ENCODE measurements at regions not wholly inside any gene's neighbourhood (a gene's known extent, or its start where the extent isn't known, plus 50 kb on each side); places are given as distances from the start of the nearest gene placed in this dataset.
"Not testable (repeated sequence)": the region's sequence is repeated elsewhere in the genome, so short reads cannot be mapped to it uniquely, and the experiment has no call there.

- 82% methylated on average over 25 of the region's 25 CpGs for WGBS
- not testable (repeated sequence) for H3K27me3 ChIP-seq (ENCODE audit: control insufficient read depth in 2 of 2, insufficient read depth in 1 of 2, low read length in 1 of 2); H3K27ac ChIP-seq (ENCODE audit: low read depth in 1 of 2, low read length in 1 of 2); H3K9me3 ChIP-seq (ENCODE audit: control insufficient read depth in 2 of 2, insufficient read depth in 1 of 2, low read length in 1 of 2); H3K4me3 ChIP-seq (ENCODE audit: low read length in 2 of 2); H3K36me3 ChIP-seq (ENCODE audit: control insufficient read depth in 2 of 2, insufficient read depth in 2 of 2, low read length in 1 of 2)
- peak in 1 of 9 donors; percentile 44 for DNase-seq (ENCODE audit: low read depth in 6 of 9, low spot score in 9 of 9)
- H3K4me1 ChIP-seq (ENCODE audit: control insufficient read depth in 2 of 2, insufficient read depth in 2 of 2, low read length in 2 of 2) = peaks cover 5 to 25% of the 10 kb centered on the region in 2 donors
Measured at GRCh38 chr17:30714825-30715622, 109.5 kb downstream of the CRLF3 start.

GRCh38 chr17:30713805-30714204 is 110.7 kb downstream of the CRLF3 start:
- H3K36me3 ChIP-seq (ENCODE audit: control insufficient read depth in 2 of 2, insufficient read depth in 2 of 2, low read length in 1 of 2); H3K9me3 ChIP-seq (ENCODE audit: control insufficient read depth in 2 of 2, insufficient read depth in 1 of 2, low read length in 1 of 2); DNase-seq (ENCODE audit: low read depth in 6 of 9, low spot score in 9 of 9); H3K27me3 ChIP-seq (ENCODE audit: control insufficient read depth in 2 of 2, insufficient read depth in 1 of 2, low read length in 1 of 2); H3K4me3 ChIP-seq (ENCODE audit: low read length in 2 of 2); H3K27ac ChIP-seq (ENCODE audit: low read depth in 1 of 2, low read length in 1 of 2): not testable (repeated sequence)
- peaks cover 5 to 25% of the 10 kb centered on the region in 2 donors for H3K4me1 ChIP-seq (ENCODE audit: control insufficient read depth in 2 of 2, insufficient read depth in 2 of 2, low read length in 2 of 2)
- 91% methylated on average over 10 of the region's 10 CpGs for WGBS

- DNase-seq (ENCODE audit: low read depth in 6 of 9, low spot score in 9 of 9); H3K27me3 ChIP-seq (ENCODE audit: control insufficient read depth in 2 of 2, insufficient read depth in 1 of 2, low read length in 1 of 2); H3K36me3 ChIP-seq (ENCODE audit: control insufficient read depth in 2 of 2, insufficient read depth in 2 of 2, low read length in 1 of 2); H3K4me3 ChIP-seq (ENCODE audit: low read length in 2 of 2); H3K27ac ChIP-seq (ENCODE audit: low read depth in 1 of 2, low read length in 1 of 2); H3K9me3 ChIP-seq (ENCODE audit: control insufficient read depth in 2 of 2, insufficient read depth in 1 of 2, low read length in 1 of 2): not testable (repeated sequence)
- WGBS = 97% methylated on average over 3 of the region's 3 CpGs
- H3K4me1 ChIP-seq (ENCODE audit: control insufficient read depth in 2 of 2, insufficient read depth in 2 of 2, low read length in 2 of 2) = peaks cover 5 to 27% of the 10 kb centered on the region in 2 donors
Measured at GRCh38 chr17:30712859-30713258, 111.6 kb downstream of the CRLF3 start.

- H3K27ac ChIP-seq (ENCODE audit: low read depth in 1 of 2, low read length in 1 of 2); H3K9me3 ChIP-seq (ENCODE audit: control insufficient read depth in 2 of 2, insufficient read depth in 1 of 2, low read length in 1 of 2); H3K36me3 ChIP-seq (ENCODE audit: control insufficient read depth in 2 of 2, insufficient read depth in 2 of 2, low read length in 1 of 2); H3K4me3 ChIP-seq (ENCODE audit: low read length in 2 of 2); H3K27me3 ChIP-seq (ENCODE audit: control insufficient read depth in 2 of 2, insufficient read depth in 1 of 2, low read length in 1 of 2): not testable (repeated sequence)
- DNase-seq (ENCODE audit: low read depth in 6 of 9, low spot score in 9 of 9) = peak in 1 of 9 donors; percentile 50
- peaks cover 5 to 35% of the 10 kb centered on the region in 2 donors for H3K4me1 ChIP-seq (ENCODE audit: control insufficient read depth in 2 of 2, insufficient read depth in 2 of 2, low read length in 2 of 2)
- 60% methylated on average over 30 of the region's 30 CpGs for WGBS
Measured at GRCh38 chr17:30711626-30712507, 112.6 kb downstream of the CRLF3 start.

GRCh38 chr17:30711176-30711575 is 113.3 kb downstream of the CRLF3 start:
- WGBS = 93% methylated on average over 8 of the region's 8 CpGs
- not testable (repeated sequence) for H3K27ac ChIP-seq (ENCODE audit: low read depth in 1 of 2, low read length in 1 of 2); H3K4me3 ChIP-seq (ENCODE audit: low read length in 2 of 2); DNase-seq (ENCODE audit: low read depth in 6 of 9, low spot score in 9 of 9); H3K27me3 ChIP-seq (ENCODE audit: control insufficient read depth in 2 of 2, insufficient read depth in 1 of 2, low read length in 1 of 2); H3K36me3 ChIP-seq (ENCODE audit: control insufficient read depth in 2 of 2, insufficient read depth in 2 of 2, low read length in 1 of 2); H3K9me3 ChIP-seq (ENCODE audit: control insufficient read depth in 2 of 2, insufficient read depth in 1 of 2, low read length in 1 of 2)
- peaks cover 6 to 39% of the 10 kb centered on the region in 2 donors for H3K4me1 ChIP-seq (ENCODE audit: control insufficient read depth in 2 of 2, insufficient read depth in 2 of 2, low read length in 2 of 2)

GRCh38 chr17:30710276-30711088 is 114.0 kb downstream of the CRLF3 start:
- not testable (repeated sequence) for H3K27ac ChIP-seq (ENCODE audit: low read depth in 1 of 2, low read length in 1 of 2); DNase-seq (ENCODE audit: low read depth in 6 of 9, low spot score in 9 of 9); H3K9me3 ChIP-seq (ENCODE audit: control insufficient read depth in 2 of 2, insufficient read depth in 1 of 2, low read length in 1 of 2); H3K36me3 ChIP-seq (ENCODE audit: control insufficient read depth in 2 of 2, insufficient read depth in 2 of 2, low read length in 1 of 2)
- Histone ChIP-seq H3K4me3 (ENCODE audit: low read length in 2 of 2) (peak overlapping the region; percentile 49 to 69), H3K27me3 (ENCODE audit: control insufficient read depth in 2 of 2, insufficient read depth in 1 of 2, low read length in 1 of 2) (peaks cover 0 to 16% of the 10 kb centered on the region in 2 donors), H3K4me1 (ENCODE audit: control insufficient read depth in 2 of 2, insufficient read depth in 2 of 2, low read length in 2 of 2) (peaks cover 9 to 44% of the 10 kb centered on the region in 2 donors)
- 27% methylated on average over 31 of the region's 31 CpGs for WGBS

- DNase-seq (ENCODE audit: low read depth in 6 of 9, low spot score in 9 of 9) = peak in 3 of 9 donors; percentile 43 to 65 (median 51)
- Histone ChIP-seq H3K27me3 (ENCODE audit: control insufficient read depth in 2 of 2, insufficient read depth in 1 of 2, low read length in 1 of 2) (peaks cover 0 to 21% of the 10 kb centered on the region in 2 donors), H3K4me1 (ENCODE audit: control insufficient read depth in 2 of 2, insufficient read depth in 2 of 2, low read length in 2 of 2) (peaks cover 9 to 41% of the 10 kb centered on the region in 2 donors), H3K4me3 (ENCODE audit: low read length in 2 of 2) (peak overlapping the region; percentile 56 to 69)
- H3K27ac ChIP-seq (ENCODE audit: low read depth in 1 of 2, low read length in 1 of 2); H3K36me3 ChIP-seq (ENCODE audit: control insufficient read depth in 2 of 2, insufficient read depth in 2 of 2, low read length in 1 of 2); H3K9me3 ChIP-seq (ENCODE audit: control insufficient read depth in 2 of 2, insufficient read depth in 1 of 2, low read length in 1 of 2): not testable (repeated sequence)
- WGBS = under 1% methylated on average over 81 of the region's 81 CpGs
Measured at GRCh38 chr17:30709561-30710275, 114.8 kb downstream of the CRLF3 start.

- Histone ChIP-seq H3K27me3 (ENCODE audit: control insufficient read depth in 2 of 2, insufficient read depth in 1 of 2, low read length in 1 of 2) (peaks cover 0 to 23% of the 10 kb centered on the region in 2 donors), H3K4me1 (ENCODE audit: control insufficient read depth in 2 of 2, insufficient read depth in 2 of 2, low read length in 2 of 2) (peaks cover 9 to 40% of the 10 kb centered on the region in 2 donors), H3K27ac (ENCODE audit: low read depth in 1 of 2, low read length in 1 of 2) (peak overlapping the region in 1 of 2 donors; percentile 80), H3K4me3 (ENCODE audit: low read length in 2 of 2) (peak overlapping the region; percentile 56 to 69)
- not testable (repeated sequence) for H3K36me3 ChIP-seq (ENCODE audit: control insufficient read depth in 2 of 2, insufficient read depth in 2 of 2, low read length in 1 of 2); H3K9me3 ChIP-seq (ENCODE audit: control insufficient read depth in 2 of 2, insufficient read depth in 1 of 2, low read length in 1 of 2)
- DNase-seq (ENCODE audit: low read depth in 6 of 9, low spot score in 9 of 9) = peak in 2 of 9 donors; percentile 46 to 47
- WGBS = under 1% methylated on average over 59 of the region's 64 CpGs
Measured at GRCh38 chr17:30709096-30709495, 115.4 kb downstream of the CRLF3 start.
